Mesenchymal stem cell (in vitro differentiated cells and primary cell): ENCODE measurements at regions not wholly inside any gene's neighbourhood (a gene's known extent, or its start where the extent isn't known, plus 50 kb on each side); places are given as distances from the start of the nearest gene placed in this dataset.

Source experiments
- DNase-seq: peaks from one replicate; pipeline ENCODE4 v3.0.0-alpha.2; 2013
- H2AFZ ChIP-seq: one replicate; pipeline ENCODE4 v1.6.1; 2013; ENCODE audit warnings: low read depth, mild to moderate bottlenecking, control low read depth, inconsistent platforms, low read length, moderate library complexity
- H2AK5ac ChIP-seq: 2 replicates; pipeline ENCODE4 v1.6.1; 2013; ENCODE audit warnings: low read length, moderate library complexity, mild to moderate bottlenecking, inconsistent platforms; ENCODE audit not compliant: severe bottlenecking
- H2BK120ac ChIP-seq: one replicate; pipeline ENCODE4 v1.6.1; 2013; ENCODE audit warnings: low read depth, mild to moderate bottlenecking, inconsistent platforms, low read length, moderate library complexity
- H2BK12ac ChIP-seq, 2 experiments: one replicate each; pipeline ENCODE4 v1.6.1; 2013; ENCODE audit warnings: inconsistent platforms in 2 of 2, low read length in 2 of 2, mild to moderate bottlenecking in 2 of 2, moderate library complexity in 2 of 2, control low read depth in 1 of 2
- H2BK15ac ChIP-seq: one replicate; pipeline ENCODE4 v1.6.1; 2013; ENCODE audit warnings: mild to moderate bottlenecking, low read depth, inconsistent platforms; ENCODE audit not compliant: poor library complexity, severe bottlenecking
- H2BK5ac ChIP-seq: 2 replicates; pipeline ENCODE4 v1.6.1; 2013; ENCODE audit warnings: low read depth, mild to moderate bottlenecking, low read length, control low read depth, inconsistent platforms; ENCODE audit not compliant: poor library complexity, severe bottlenecking
- H3K14ac ChIP-seq, 2 experiments: one replicate each; pipeline ENCODE4 v1.6.1; 2013; ENCODE audit warnings: inconsistent platforms in 2 of 2, low read length in 2 of 2, control low read depth in 1 of 2, mild to moderate bottlenecking in 1 of 2, moderate library complexity in 1 of 2
- H3K18ac ChIP-seq, 2 experiments: one replicate each; pipeline ENCODE4 v1.6.1; 2013; ENCODE audit warnings: inconsistent platforms in 2 of 2, low read length in 2 of 2, control low read depth in 1 of 2, low read depth in 1 of 2, mild to moderate bottlenecking in 1 of 2
- H3K23ac ChIP-seq, 2 experiments: one replicate each; pipeline ENCODE4 v1.6.1; 2013; ENCODE audit warnings: inconsistent platforms in 2 of 2, low read length in 2 of 2, mild to moderate bottlenecking in 2 of 2, moderate library complexity in 2 of 2, control low read depth in 1 of 2
- H3K27ac ChIP-seq: 2 replicates; pipeline ENCODE4 v1.5.1; 2013; ENCODE audit warnings: mild to moderate bottlenecking, moderate library complexity, low read length, control low read depth, inconsistent platforms; ENCODE audit not compliant: poor library complexity, severe bottlenecking
- H3K27me3 ChIP-seq, 2 experiments: 2 replicates each; pipeline versions ENCODE4 v1.6.1 to v1.7.0; 2013; ENCODE audit warnings: low read length in 2 of 2, mild to moderate bottlenecking in 2 of 2, moderate library complexity in 2 of 2, control low read depth in 1 of 2, inconsistent platforms in 1 of 2; ENCODE audit not compliant: control insufficient read depth in 1 of 2, insufficient read depth in 1 of 2
- H3K36me3 ChIP-seq, 2 experiments: 2 replicates each; pipeline versions ENCODE4 v1.6.1 to v1.7.0; 2013; ENCODE audit warnings: low read length in 2 of 2, control low read depth in 1 of 2, inconsistent platforms in 1 of 2, low read depth in 1 of 2, mild to moderate bottlenecking in 1 of 2; ENCODE audit not compliant: insufficient read depth in 2 of 2, control insufficient read depth in 1 of 2
- H3K4ac ChIP-seq, 2 experiments: one replicate each; pipeline ENCODE4 v1.6.1; 2013; ENCODE audit warnings: inconsistent platforms in 2 of 2, low read length in 2 of 2, mild to moderate bottlenecking in 2 of 2, moderate library complexity in 2 of 2, control low read depth in 1 of 2, low read depth in 1 of 2
- H3K4me1 ChIP-seq: 2 replicates; pipeline ENCODE4 v1.6.1; 2013; ENCODE audit warnings: low read depth, low read length, control low read depth; ENCODE audit not compliant: control insufficient read depth, insufficient read depth
- H3K4me2 ChIP-seq: 2 replicates; pipeline ENCODE4 v1.6.1; 2013; ENCODE audit warnings: low read length, mild to moderate bottlenecking, inconsistent platforms; ENCODE audit not compliant: poor library complexity, severe bottlenecking
- H3K4me3 ChIP-seq, 2 experiments: 2 replicates each; pipeline versions ENCODE4 v1.5.1 to v1.7.0; 2013; ENCODE audit warnings: low read length in 2 of 2, mild to moderate bottlenecking in 2 of 2, control low read depth in 1 of 2, low read depth in 1 of 2; ENCODE audit not compliant: insufficient read depth in 1 of 2
- H3K79me1 ChIP-seq: replicated peaks from 2 replicates; pipeline ENCODE4 v1.6.1; 2013; ENCODE audit warnings: mild to moderate bottlenecking, control low read depth, low read length, inconsistent platforms; ENCODE audit not compliant: poor library complexity, severe bottlenecking
- H3K9ac ChIP-seq: 2 replicates; pipeline ENCODE4 v1.7.0; 2013; ENCODE audit warnings: mild to moderate bottlenecking, low read length, moderate library complexity
- H3K9me3 ChIP-seq: 2 replicates; pipeline ENCODE4 v1.7.0; 2013; ENCODE audit warnings: mild to moderate bottlenecking, low read length; ENCODE audit not compliant: control insufficient read depth
- H4K8ac ChIP-seq: one replicate; pipeline ENCODE4 v1.6.1; 2013; ENCODE audit warnings: inconsistent platforms, mild to moderate bottlenecking, low read length, moderate library complexity
- H4K91ac ChIP-seq: one replicate; pipeline ENCODE4 v1.6.1; 2013; ENCODE audit warnings: mild to moderate bottlenecking, low read length, inconsistent platforms
- WGBS: methylation state at CpG from one replicate; pipeline ENCODE4 v1.1.7; 2013; ENCODE audit warnings: mixed read lengths; 5-methylcytosine and 5-hydroxymethylcytosine counted together

GRCh38 chr3:20865803-20866202 is 679.8 kb upstream of the SGO1 start:
- Histone ChIP-seq H3K4me2 (no peak overlapping the region), H3K14ac (no peak overlapping the region), H4K91ac (no peak overlapping the region), H4K8ac (no peak overlapping the region), H3K4me3 (no peak overlapping the region), H3K27ac (no peak overlapping the region), H2AK5ac (no peak overlapping the region), H3K18ac (no peak overlapping the region), H3K36me3 (no peaks in the 10 kb centered on the region), H2BK5ac (no peak overlapping the region), H2AFZ (no peak overlapping the region), H3K9me3 (no peaks in the 10 kb centered on the region), H2BK12ac (no peak overlapping the region), H3K79me1 (no peaks in the 10 kb centered on the region), H2BK120ac (no peak overlapping the region), H3K4me1 (no peaks in the 10 kb centered on the region), H3K23ac (no peak overlapping the region), H2BK15ac (no peak overlapping the region), H3K9ac (no peak overlapping the region), H3K27me3 (no peaks in the 10 kb centered on the region), H3K4ac (no peak overlapping the region)
- no peak for DNase-seq

DNA sequence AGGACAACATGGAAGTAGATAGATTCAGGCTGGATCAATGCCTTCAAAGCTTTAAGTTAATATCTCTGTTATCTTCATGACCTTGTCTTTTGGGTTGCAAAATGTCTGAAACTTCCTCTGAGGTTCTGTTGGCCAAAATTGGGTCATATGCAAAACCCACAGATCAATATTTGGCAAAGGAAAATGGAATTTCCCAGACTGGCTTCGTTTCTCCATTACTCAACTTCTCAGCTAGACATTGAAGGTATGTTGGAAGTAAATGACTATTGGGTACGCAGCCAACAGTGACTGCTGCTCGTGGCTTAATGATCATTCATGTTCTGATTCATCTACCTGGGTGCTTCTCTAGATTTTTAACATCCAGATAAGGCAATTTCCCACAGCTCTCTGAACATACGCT is 675.4 kb upstream of the SGO1 start:
- no peak overlapping the region for H3K27ac ChIP-seq
- H2BK120ac ChIP-seq, result no peak overlapping the region
- H2BK5ac ChIP-seq, result no peak overlapping the region
- H2BK12ac ChIP-seq, result no peak overlapping the region
- H3K4me3 ChIP-seq, result no peak overlapping the region
- no peak overlapping the region for H2AK5ac ChIP-seq
- no peaks in the 10 kb centered on the region for H3K4me1 ChIP-seq
- H3K79me1 ChIP-seq, result no peaks in the 10 kb centered on the region
- WGBS, result 46% methylated on average over 4 of the region's 4 CpGs
- no peak overlapping the region for H4K91ac ChIP-seq
- no peak overlapping the region for H3K14ac ChIP-seq
- no peak overlapping the region for H3K4ac ChIP-seq
- no peak overlapping the region for H3K9ac ChIP-seq
- no peak overlapping the region for H2BK15ac ChIP-seq
- H3K23ac ChIP-seq, result no peak overlapping the region
- H3K9me3 ChIP-seq, result no peaks in the 10 kb centered on the region
- H3K18ac ChIP-seq, result no peak overlapping the region
- no peak for DNase-seq
- H3K36me3 ChIP-seq, result no peaks in the 10 kb centered on the region
- H4K8ac ChIP-seq, result no peak overlapping the region
- no peak overlapping the region for H3K4me2 ChIP-seq
- H3K27me3 ChIP-seq, result no peaks in the 10 kb centered on the region
- H2AFZ ChIP-seq, result no peak overlapping the region

GRCh38 chr3:20857636-20858035 is 671.6 kb upstream of the SGO1 start:
- no peak overlapping the region for H3K23ac ChIP-seq
- H4K8ac ChIP-seq, result no peak overlapping the region
- no peaks in the 10 kb centered on the region for H3K4me1 ChIP-seq
- H2AFZ ChIP-seq, result no peak overlapping the region
- H3K9ac ChIP-seq, result no peak overlapping the region
- 62% methylated on average over 2 of the region's 2 CpGs for WGBS
- no peak overlapping the region for H2BK120ac ChIP-seq
- H3K27me3 ChIP-seq, result no peaks in the 10 kb centered on the region
- DNase-seq, result no peak
- no peak overlapping the region for H3K14ac ChIP-seq
- no peak overlapping the region for H4K91ac ChIP-seq
- H3K4me2 ChIP-seq, result no peak overlapping the region
- H3K9me3 ChIP-seq, result no peaks in the 10 kb centered on the region
- H2BK12ac ChIP-seq, result no peak overlapping the region
- no peaks in the 10 kb centered on the region for H3K36me3 ChIP-seq
- no peak overlapping the region for H3K18ac ChIP-seq
- H3K79me1 ChIP-seq, result no peaks in the 10 kb centered on the region
- H3K27ac ChIP-seq, result no peak overlapping the region
- no peak overlapping the region for H2AK5ac ChIP-seq
- no peak overlapping the region for H2BK15ac ChIP-seq
- no peak overlapping the region for H3K4ac ChIP-seq
- H2BK5ac ChIP-seq, result no peak overlapping the region
- no peak overlapping the region for H3K4me3 ChIP-seq

DNA sequence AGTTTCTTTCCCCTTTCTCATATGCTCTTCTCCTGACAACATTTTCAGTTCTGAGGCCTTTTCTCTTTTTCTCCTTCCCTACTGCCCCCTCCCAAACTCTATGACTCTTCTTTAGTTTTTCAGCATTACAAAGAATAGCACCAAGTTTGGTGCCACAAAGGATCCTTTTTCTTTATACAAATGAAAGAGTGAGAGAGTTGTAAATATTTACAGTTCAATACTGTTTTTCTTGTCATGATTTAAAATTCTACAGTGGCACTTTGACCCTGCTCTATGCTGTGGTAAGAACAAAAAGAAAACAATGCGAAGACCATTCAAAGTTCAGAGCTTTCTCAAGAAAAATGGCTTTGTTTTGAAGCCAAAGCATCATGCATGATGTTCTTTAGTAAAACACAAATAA is 667.9 kb upstream of the SGO1 start:
- H3K4me2 ChIP-seq, result no peak overlapping the region
- no peak overlapping the region for H2BK15ac ChIP-seq
- no peak overlapping the region for H2BK5ac ChIP-seq
- H3K79me1 ChIP-seq, result no peaks in the 10 kb centered on the region
- no peak overlapping the region for H3K4ac ChIP-seq
- H3K4me3 ChIP-seq, result no peak overlapping the region
- no peak overlapping the region for H3K27ac ChIP-seq
- no peak overlapping the region for H2AK5ac ChIP-seq
- H2BK12ac ChIP-seq, result no peak overlapping the region
- H3K36me3 ChIP-seq, result no peaks in the 10 kb centered on the region
- no peak overlapping the region for H3K18ac ChIP-seq
- no peaks in the 10 kb centered on the region for H3K4me1 ChIP-seq
- H3K27me3 ChIP-seq, result no peaks in the 10 kb centered on the region
- H2AFZ ChIP-seq, result no peak overlapping the region
- no peak for DNase-seq
- H3K14ac ChIP-seq, result no peak overlapping the region
- no peak overlapping the region for H4K91ac ChIP-seq
- no peak overlapping the region for H2BK120ac ChIP-seq
- WGBS, result 75% methylated on average over 1 of the region's 1 CpG
- no peak overlapping the region for H3K9ac ChIP-seq
- no peak overlapping the region for H4K8ac ChIP-seq
- H3K9me3 ChIP-seq, result no peaks in the 10 kb centered on the region
- H3K23ac ChIP-seq, result no peak overlapping the region
